ENCODE measurements at regions not wholly inside any gene's neighbourhood (a gene's known extent, or its start where the extent isn't known, plus 50 kb on each side); places are given as distances from the start of the nearest gene placed in this dataset.

GRCh38 chr6:128632131-128632530 lies 111.7 kb upstream of the PTPRK start:
- ATAC-seq (ENCODE audit: low read depth): no peak
- Mint-ChIP-seq H3K27ac (no peak overlapping the region), H3K36me3 (no peaks in the 10 kb centered on the region), H3K27me3 (no peaks in the 10 kb centered on the region), H3K4me1 (no peaks in the 10 kb centered on the region), H3K4me3 (no peak overlapping the region), H3K9me3 (no peaks in the 10 kb centered on the region)
- DNase-seq: no peak
- POLR2A ChIA-PET: no interaction called here

- POLR2A ChIA-PET: no interaction called here
Measured at GRCh38 chr6:128631031-128631430, 110.6 kb upstream of the PTPRK start.

GRCh38 chr6:128630213-128630612 lies 109.8 kb upstream of the PTPRK start:
- no peaks in the 10 kb centered on the region for H3K36me3 Mint-ChIP-seq
- no peaks in the 10 kb centered on the region for H3K9me3 Mint-ChIP-seq
- peaks cover 3% of the 10 kb centered on the region for H3K27me3 Mint-ChIP-seq
- POLR2A ChIA-PET: no interaction called here
- no peak overlapping the region for H3K4me3 Mint-ChIP-seq
- ATAC-seq (ENCODE audit: low read depth) (no peak), DNase-seq (no peak)
- H3K4me1 Mint-ChIP-seq: peaks cover 5% of the 10 kb centered on the region
- no peak overlapping the region for H3K27ac Mint-ChIP-seq

More at GRCh38 chr6:128631031-128631430, 110.6 kb upstream of the PTPRK start:
- peaks cover 2% of the 10 kb centered on the region for H3K27me3 Mint-ChIP-seq
- H3K4me3 Mint-ChIP-seq: no peak overlapping the region
- ATAC-seq (ENCODE audit: low read depth): no peak
- no peak for DNase-seq
- H3K27ac Mint-ChIP-seq: no peak overlapping the region
- no peaks in the 10 kb centered on the region for H3K36me3 Mint-ChIP-seq
- H3K9me3 Mint-ChIP-seq: no peaks in the 10 kb centered on the region
- H3K4me1 Mint-ChIP-seq: peaks cover 4% of the 10 kb centered on the region

GRCh38 chr6:128617285-128617684 lies 96.9 kb upstream of the PTPRK start:
- H3K4me3 Mint-ChIP-seq: no peak overlapping the region
- no peaks in the 10 kb centered on the region for H3K27me3 Mint-ChIP-seq
- peaks cover 3% of the 10 kb centered on the region for H3K36me3 Mint-ChIP-seq
- DNase-seq (no peak), ATAC-seq (ENCODE audit: low read depth) (no peak)
- POLR2A ChIA-PET: no interaction called here
- peaks cover 3% of the 10 kb centered on the region for H3K9me3 Mint-ChIP-seq
- no peak overlapping the region for H3K27ac Mint-ChIP-seq
- no peaks in the 10 kb centered on the region for H3K4me1 Mint-ChIP-seq

DNA sequence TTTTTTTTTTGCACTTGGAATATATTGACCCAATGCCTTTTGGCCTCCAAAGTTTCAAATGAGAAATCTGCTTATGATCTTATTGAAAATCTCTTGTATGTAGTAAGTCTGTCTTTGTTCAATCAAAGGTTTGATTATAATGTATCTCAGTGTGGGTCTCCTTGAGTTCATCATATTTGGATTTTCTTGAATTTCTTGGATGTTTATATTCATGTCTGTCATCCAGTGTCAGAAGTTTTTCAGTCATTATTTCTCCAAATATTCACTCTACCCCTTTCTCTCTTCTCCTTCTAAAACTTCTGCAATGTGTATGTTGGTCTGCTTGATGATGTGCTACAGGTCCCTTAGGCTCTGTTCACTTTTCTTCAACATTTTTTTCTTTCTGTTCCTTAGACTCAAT lies 95.9 kb upstream of the PTPRK start:
- ATAC-seq (ENCODE audit: low read depth) (no peak), DNase-seq (no peak)
- no peak overlapping the region for H3K4me3 Mint-ChIP-seq
- H3K9me3 Mint-ChIP-seq: peaks cover 3% of the 10 kb centered on the region
- H3K36me3 Mint-ChIP-seq: peaks cover 3% of the 10 kb centered on the region
- no peaks in the 10 kb centered on the region for H3K27me3 Mint-ChIP-seq
- no peak overlapping the region for H3K27ac Mint-ChIP-seq
- POLR2A ChIA-PET: no interaction called here
- H3K4me1 Mint-ChIP-seq: no peaks in the 10 kb centered on the region

- H3K27me3 Mint-ChIP-seq: peaks cover 4% of the 10 kb centered on the region
- POLR2A ChIA-PET: no interaction called here
Measured at GRCh38 chr6:128606611-128607010, 86.2 kb upstream of the PTPRK start.

GRCh38 chr6:128605961-128606360 lies 85.6 kb upstream of the PTPRK start:
- Mint-ChIP-seq H3K36me3 (no peaks in the 10 kb centered on the region), H3K4me3 (no peak overlapping the region), H3K27me3 (peaks cover 4% of the 10 kb centered on the region), H3K9me3 (peaks cover 1% of the 10 kb centered on the region), H3K4me1 (no peaks in the 10 kb centered on the region), H3K27ac (no peak overlapping the region)
- DNase-seq: no peak
- POLR2A ChIA-PET: no interaction called here
- no peak for ATAC-seq (ENCODE audit: low read depth)

More at GRCh38 chr6:128606611-128607010, 86.2 kb upstream of the PTPRK start:
- DNase-seq: no peak
- no peak for ATAC-seq (ENCODE audit: low read depth)
- Mint-ChIP-seq H3K36me3 (no peaks in the 10 kb centered on the region), H3K4me1 (no peaks in the 10 kb centered on the region), H3K27ac (no peak overlapping the region), H3K9me3 (peaks cover 1% of the 10 kb centered on the region), H3K4me3 (no peak overlapping the region)

DNA sequence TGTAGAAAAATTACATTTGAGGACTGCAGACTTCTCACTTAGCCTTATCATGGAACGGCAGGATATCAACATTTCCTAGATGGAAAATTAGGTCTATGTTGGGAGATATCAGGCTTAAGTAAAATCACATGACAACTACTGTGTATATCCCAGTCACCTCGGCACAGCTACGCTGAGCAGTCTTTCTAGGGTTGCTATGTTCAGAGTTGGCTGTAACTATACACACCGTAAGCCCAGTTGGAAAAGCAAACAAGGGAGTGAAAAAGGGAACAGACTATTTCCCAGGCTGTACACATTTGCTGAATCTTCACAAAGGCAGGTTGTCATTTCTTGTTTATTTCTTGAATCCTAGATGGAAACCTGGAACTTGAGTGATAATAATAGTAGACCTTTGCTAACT lies 80.7 kb upstream of the PTPRK start:
- DNase-seq: no peak
- ATAC-seq (ENCODE audit: low read depth): no peak
- POLR2A ChIA-PET: no interaction called here
- Mint-ChIP-seq H3K27me3 (peaks cover 2% of the 10 kb centered on the region), H3K4me3 (no peak overlapping the region), H3K27ac (no peak overlapping the region), H3K4me1 (peaks cover 7% of the 10 kb centered on the region), H3K36me3 (no peaks in the 10 kb centered on the region), H3K9me3 (peaks cover 1% of the 10 kb centered on the region)

- ATAC-seq (ENCODE audit: low read depth) (no peak), DNase-seq (no peak)
- Mint-ChIP-seq H3K4me3 (no peak overlapping the region), H3K36me3 (no peaks in the 10 kb centered on the region), H3K27ac (no peak overlapping the region), H3K9me3 (peaks cover 1% of the 10 kb centered on the region), H3K4me1 (peaks cover 7% of the 10 kb centered on the region), H3K27me3 (peaks cover 2% of the 10 kb centered on the region)
- POLR2A ChIA-PET: interaction anchor here (0.6 kb wide), 1 partner anchor 14 kb away, joined by 5 read pairs; no protein-coding TSS in a partner anchor
Measured at GRCh38 chr6:128600397-128600951, 80.1 kb upstream of the PTPRK start.

- no peak overlapping the region for H3K27ac Mint-ChIP-seq
- peaks cover 3% of the 10 kb centered on the region for H3K27me3 Mint-ChIP-seq
- H3K9me3 Mint-ChIP-seq: peaks cover under 1% of the 10 kb centered on the region
- peaks cover 7% of the 10 kb centered on the region for H3K4me1 Mint-ChIP-seq
- ATAC-seq (ENCODE audit: low read depth) (no peak), DNase-seq (no peak)
- POLR2A ChIA-PET: no interaction called here
- H3K36me3 Mint-ChIP-seq: no peaks in the 10 kb centered on the region
- no peak overlapping the region for H3K4me3 Mint-ChIP-seq
Measured at GRCh38 chr6:128599036-128599435, 78.6 kb upstream of the PTPRK start.

GRCh38 chr6:128598571-128598970 lies 78.2 kb upstream of the PTPRK start:
- no peak overlapping the region for H3K27ac Mint-ChIP-seq
- ATAC-seq (ENCODE audit: low read depth): no peak
- H3K9me3 Mint-ChIP-seq: no peaks in the 10 kb centered on the region
- peaks cover 2% of the 10 kb centered on the region for H3K27me3 Mint-ChIP-seq
- POLR2A ChIA-PET: no interaction called here
- H3K4me1 Mint-ChIP-seq: peaks cover 7% of the 10 kb centered on the region
- H3K4me3 Mint-ChIP-seq: no peak overlapping the region
- DNase-seq: no peak
- no peaks in the 10 kb centered on the region for H3K36me3 Mint-ChIP-seq

DNA sequence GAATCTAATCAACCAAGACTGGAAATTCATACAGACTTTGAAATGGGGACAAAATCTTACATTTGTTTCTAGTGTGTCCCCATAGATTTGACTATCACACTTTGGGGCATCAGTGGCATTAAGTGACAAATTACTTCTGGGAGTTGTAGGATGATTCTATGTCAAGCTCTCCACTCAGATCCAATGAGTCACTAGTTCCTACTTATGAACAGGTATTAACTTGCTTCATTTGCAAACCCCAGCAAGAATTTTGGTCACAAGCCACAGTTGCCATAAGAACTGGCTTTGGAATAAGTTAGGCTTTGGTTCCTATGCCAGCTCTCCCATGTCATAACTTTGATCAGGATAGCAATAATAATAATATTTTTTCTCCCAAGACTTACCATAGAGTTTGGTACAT lies 77.6 kb upstream of the PTPRK start:
- Mint-ChIP-seq H3K9me3 (no peaks in the 10 kb centered on the region), H3K27ac (no peak overlapping the region), H3K27me3 (peaks cover 2% of the 10 kb centered on the region), H3K4me1 (peaks cover 7% of the 10 kb centered on the region), H3K36me3 (no peaks in the 10 kb centered on the region), H3K4me3 (no peak overlapping the region)
- no peak for DNase-seq
- ATAC-seq (ENCODE audit: low read depth): no peak
- POLR2A ChIA-PET: no interaction called here

- no peak for ATAC-seq (ENCODE audit: low read depth)
- POLR2A ChIA-PET: no interaction called here
Measured at GRCh38 chr6:128597004-128597403, 76.6 kb upstream of the PTPRK start.

DNA sequence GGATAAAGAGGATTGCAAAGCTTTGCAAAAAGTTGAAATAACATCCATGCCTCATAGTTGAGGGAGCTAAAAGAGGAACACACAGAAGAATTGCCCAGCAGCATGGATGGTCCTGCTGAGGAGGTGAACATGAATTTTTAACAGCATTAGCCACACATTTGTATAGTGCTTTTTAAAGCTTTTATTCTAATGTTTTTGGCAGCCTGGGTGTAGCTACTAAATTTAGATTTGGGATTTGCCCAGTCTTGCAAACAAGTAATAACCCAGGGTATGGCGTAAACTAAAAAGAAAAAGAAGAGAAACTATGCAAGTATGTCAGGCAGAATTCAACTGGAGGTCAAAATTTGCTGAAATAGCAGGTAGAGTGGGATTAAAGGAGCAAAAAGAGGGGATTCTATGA lies 75.1 kb upstream of the PTPRK start:
- no peak overlapping the region for H3K4me3 Mint-ChIP-seq
- ATAC-seq (ENCODE audit: low read depth): no peak
- no peaks in the 10 kb centered on the region for H3K36me3 Mint-ChIP-seq
- H3K9me3 Mint-ChIP-seq: no peaks in the 10 kb centered on the region
- DNase-seq: no peak
- POLR2A ChIA-PET: no interaction called here
- H3K27ac Mint-ChIP-seq: no peak overlapping the region
- peaks cover 5% of the 10 kb centered on the region for H3K4me1 Mint-ChIP-seq
- peaks cover 2% of the 10 kb centered on the region for H3K27me3 Mint-ChIP-seq

More at GRCh38 chr6:128597004-128597403, 76.6 kb upstream of the PTPRK start:
- Mint-ChIP-seq H3K9me3 (no peaks in the 10 kb centered on the region), H3K4me3 (no peak overlapping the region), H3K36me3 (no peaks in the 10 kb centered on the region), H3K27me3 (peaks cover 2% of the 10 kb centered on the region), H3K4me1 (peaks cover 7% of the 10 kb centered on the region), H3K27ac (no peak overlapping the region)
- no peak for DNase-seq

DNA sequence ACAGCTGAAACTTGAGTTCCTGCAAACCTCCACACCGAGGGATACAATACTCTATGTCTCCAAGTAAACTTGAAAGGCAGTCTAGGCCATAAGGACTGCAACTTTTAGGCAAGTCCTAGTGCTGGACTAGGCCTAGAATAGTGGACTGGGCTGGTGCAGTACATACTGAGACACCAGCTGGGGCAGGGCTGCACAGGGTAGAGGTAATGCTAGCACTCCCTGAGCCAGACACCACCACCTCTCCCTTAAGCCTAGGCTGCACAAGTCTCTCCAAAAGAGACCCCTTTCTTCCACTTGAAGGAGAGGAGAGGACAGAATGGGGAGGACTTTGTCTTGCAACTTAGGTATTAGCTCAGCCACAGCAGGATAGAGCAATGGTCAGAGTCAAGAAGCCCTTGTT lies 65.7 kb upstream of the PTPRK start:
- POLR2A ChIA-PET: no interaction called here
- Mint-ChIP-seq H3K4me3 (no peak overlapping the region), H3K4me1 (no peaks in the 10 kb centered on the region), H3K27me3 (peaks cover 7% of the 10 kb centered on the region), H3K27ac (no peak overlapping the region), H3K36me3 (no peaks in the 10 kb centered on the region), H3K9me3 (no peaks in the 10 kb centered on the region)
- ATAC-seq (ENCODE audit: low read depth) (no peak), DNase-seq (no peak)

Data from activated naive CD8-positive, alpha-beta T cell treated with anti-CD3 and anti-CD28 coated beads, Interleukin-2, amount 10 ng/mL, durations not matched to agents 7 days and 5 days (primary cell).